Progenitor cell of endocrine pancreas (in vitro differentiated cells): ENCODE measurements at regions not wholly inside any gene's neighbourhood (a gene's known extent, or its start where the extent isn't known, plus 50 kb on each side); places are given as distances from the start of the nearest gene placed in this dataset.

Experiments used
- DNase-seq: peaks from one replicate; pipeline ENCODE4 v3.0.0; 2021; ENCODE audit warnings: low spot score; ENCODE audit not compliant: unreplicated experiment
- H3K27ac Mint-ChIP-seq: 2 replicates; pipeline ENCODE4 v1.8.0; 2021; ENCODE audit warnings: mild to moderate bottlenecking, moderate library complexity, mixed read lengths
- H3K27me3 Mint-ChIP-seq: 2 replicates; pipeline ENCODE4 v1.8.0; 2021; ENCODE audit warnings: mixed read lengths
- H3K36me3 Mint-ChIP-seq: 2 replicates; pipeline ENCODE4 v1.8.0; 2022; ENCODE audit warnings: mixed read lengths; ENCODE audit not compliant: insufficient read depth
- H3K4me1 Mint-ChIP-seq: 2 replicates; pipeline ENCODE4 v1.8.0; 2021; ENCODE audit warnings: low read depth, mixed read lengths
- H3K4me3 Mint-ChIP-seq: 2 replicates; pipeline ENCODE4 v1.8.0; 2021; ENCODE audit warnings: low read depth, mild to moderate bottlenecking, moderate library complexity, mixed read lengths
- H3K9me3 Mint-ChIP-seq: 2 replicates; pipeline ENCODE4 v1.8.0; 2021; ENCODE audit warnings: low read depth, mixed read lengths
- TF ChIP-seq, protein P1 (sequence below): fragments of 200-600 bp; sonication (generic); IDR thresholded peaks from one replicate; pipeline ENCODE4 v1.5.0; 2021; ENCODE audit warnings: antibody characterized with exemption, mild to moderate bottlenecking; ENCODE audit not compliant: unreplicated experiment

DNA sequence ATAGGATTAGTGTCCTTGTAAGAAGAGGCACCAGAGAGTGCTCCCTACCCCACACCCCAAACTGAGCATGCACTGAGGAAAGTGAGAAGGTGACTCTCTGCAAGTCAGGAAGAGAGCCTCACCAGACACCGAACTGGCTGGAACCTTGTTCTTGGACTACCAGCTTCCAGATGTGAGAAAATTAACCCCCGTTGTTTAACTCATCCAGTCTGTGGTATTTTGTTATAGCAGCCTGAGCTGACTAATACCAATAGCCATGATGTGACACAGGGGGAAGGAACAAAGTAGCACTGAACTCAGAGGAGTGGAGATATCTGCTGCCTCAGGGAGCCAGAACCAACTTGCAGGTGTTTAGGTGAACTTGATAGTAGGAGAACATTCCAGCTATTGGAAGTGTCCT lies 415.2 kb upstream of the ZMIZ1 start:
- no peak overlapping the region for H3K27ac Mint-ChIP-seq
- peaks cover 5% of the 10 kb centered on the region for H3K9me3 Mint-ChIP-seq
- DNase-seq = no peak
- no peaks in the 10 kb centered on the region for H3K36me3 Mint-ChIP-seq
- no peak overlapping the region for H3K4me3 Mint-ChIP-seq
- peaks cover 32% of the 10 kb centered on the region for H3K4me1 Mint-ChIP-seq
- H3K27me3 Mint-ChIP-seq = no peaks in the 10 kb centered on the region
- TF ChIP-seq, protein P1, sequence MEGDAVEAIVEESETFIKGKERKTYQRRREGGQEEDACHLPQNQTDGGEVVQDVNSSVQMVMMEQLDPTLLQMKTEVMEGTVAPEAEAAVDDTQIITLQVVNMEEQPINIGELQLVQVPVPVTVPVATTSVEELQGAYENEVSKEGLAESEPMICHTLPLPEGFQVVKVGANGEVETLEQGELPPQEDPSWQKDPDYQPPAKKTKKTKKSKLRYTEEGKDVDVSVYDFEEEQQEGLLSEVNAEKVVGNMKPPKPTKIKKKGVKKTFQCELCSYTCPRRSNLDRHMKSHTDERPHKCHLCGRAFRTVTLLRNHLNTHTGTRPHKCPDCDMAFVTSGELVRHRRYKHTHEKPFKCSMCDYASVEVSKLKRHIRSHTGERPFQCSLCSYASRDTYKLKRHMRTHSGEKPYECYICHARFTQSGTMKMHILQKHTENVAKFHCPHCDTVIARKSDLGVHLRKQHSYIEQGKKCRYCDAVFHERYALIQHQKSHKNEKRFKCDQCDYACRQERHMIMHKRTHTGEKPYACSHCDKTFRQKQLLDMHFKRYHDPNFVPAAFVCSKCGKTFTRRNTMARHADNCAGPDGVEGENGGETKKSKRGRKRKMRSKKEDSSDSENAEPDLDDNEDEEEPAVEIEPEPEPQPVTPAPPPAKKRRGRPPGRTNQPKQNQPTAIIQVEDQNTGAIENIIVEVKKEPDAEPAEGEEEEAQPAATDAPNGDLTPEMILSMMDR = no peak

DNA sequence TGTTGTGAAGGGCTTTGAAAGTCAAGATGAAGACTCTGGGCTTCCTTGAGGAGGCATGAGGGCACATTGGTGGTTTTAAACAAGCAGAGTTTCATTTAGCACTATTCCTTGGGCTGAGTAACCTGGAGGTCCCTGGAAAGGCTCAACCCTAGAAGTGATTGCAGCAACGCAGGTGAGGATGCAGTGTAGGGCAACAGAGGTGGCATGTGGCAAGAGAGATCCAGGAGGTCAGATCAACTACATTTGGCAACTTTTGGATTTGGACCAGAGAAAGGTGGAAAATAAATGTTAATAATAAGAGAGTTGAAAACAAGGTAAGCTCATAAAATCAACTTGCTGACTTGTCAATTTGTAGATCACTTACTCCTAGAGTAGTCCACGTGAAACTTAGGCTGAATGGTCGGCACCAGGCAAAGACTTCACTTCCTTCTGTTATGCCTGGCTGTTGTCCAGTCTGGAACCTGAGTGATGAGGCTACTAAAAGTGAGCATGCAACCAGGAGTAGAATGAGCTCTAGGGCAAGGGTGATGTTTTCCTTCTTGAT lies 414.6 kb upstream of the ZMIZ1 start:
- Mint-ChIP-seq H3K27ac (no peak overlapping the region), H3K4me3 (no peak overlapping the region), H3K36me3 (no peaks in the 10 kb centered on the region), H3K27me3 (no peaks in the 10 kb centered on the region), H3K4me1 (peaks cover 34% of the 10 kb centered on the region), H3K9me3 (peaks cover 5% of the 10 kb centered on the region)
- no peak for DNase-seq
- TF ChIP-seq, protein P1 = no peak

DNA sequence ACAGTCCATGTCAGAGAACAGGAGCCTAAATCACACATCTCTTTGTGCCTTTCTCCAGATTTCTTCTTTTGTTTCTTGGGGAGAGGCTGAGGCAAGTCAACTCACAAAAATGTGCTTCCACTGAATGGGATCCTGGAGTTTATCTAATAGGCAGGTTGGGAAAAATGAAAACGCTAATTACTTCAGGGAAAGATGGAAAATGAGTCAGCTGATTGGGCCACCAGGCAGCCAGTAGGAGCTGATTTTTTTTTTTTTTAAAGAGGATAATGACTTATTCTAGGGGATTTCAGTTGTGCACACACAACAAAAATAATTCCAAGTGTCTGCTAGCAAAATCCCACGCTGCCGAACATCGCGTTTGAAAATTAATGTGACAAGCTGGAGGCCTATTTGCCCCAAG lies 412.8 kb upstream of the ZMIZ1 start:
- Mint-ChIP-seq H3K27ac (no peak overlapping the region), H3K36me3 (no peaks in the 10 kb centered on the region), H3K4me3 (no peak overlapping the region), H3K9me3 (peaks cover 5% of the 10 kb centered on the region), H3K27me3 (no peaks in the 10 kb centered on the region), H3K4me1 (peaks cover 27% of the 10 kb centered on the region)
- DNase-seq = no peak
- TF ChIP-seq, protein P1 = no peak

DNA sequence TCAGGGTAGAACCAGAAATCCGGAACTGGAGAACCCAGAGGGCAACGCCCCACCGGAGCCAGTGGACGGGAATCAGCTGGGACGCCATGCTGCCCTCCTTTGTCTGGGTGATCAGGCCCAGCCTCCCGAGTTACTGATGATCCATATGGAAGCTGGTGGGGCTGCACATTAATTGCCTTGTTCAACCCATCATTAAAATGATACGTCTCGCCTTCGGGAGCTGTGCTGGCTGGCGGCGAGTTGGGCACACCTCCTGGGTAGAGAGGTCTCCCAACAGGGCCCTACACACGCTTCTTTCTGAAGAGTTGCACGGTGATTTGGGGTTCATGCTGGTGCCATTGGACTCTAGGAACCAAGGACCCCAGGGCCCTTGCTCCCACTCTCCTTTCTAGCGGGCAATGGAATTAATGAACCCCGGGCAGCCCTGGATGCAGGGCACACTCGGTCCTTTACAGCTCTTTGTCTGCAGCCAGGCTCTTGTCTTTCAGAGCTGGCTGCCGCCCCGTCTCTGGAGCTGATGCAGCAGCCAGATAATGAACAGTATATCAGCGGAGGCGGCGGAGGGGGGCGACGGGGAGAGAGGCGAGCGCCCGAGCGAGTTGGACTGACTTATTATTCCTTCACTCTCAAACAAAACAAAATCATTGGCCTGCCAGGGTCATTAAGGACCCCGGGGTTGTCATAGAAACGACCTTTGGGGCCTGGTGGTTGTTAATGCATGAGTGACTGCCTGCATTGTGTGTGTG lies 412.2 kb upstream of the ZMIZ1 start:
- peak; percentile 67 for DNase-seq

DNA sequence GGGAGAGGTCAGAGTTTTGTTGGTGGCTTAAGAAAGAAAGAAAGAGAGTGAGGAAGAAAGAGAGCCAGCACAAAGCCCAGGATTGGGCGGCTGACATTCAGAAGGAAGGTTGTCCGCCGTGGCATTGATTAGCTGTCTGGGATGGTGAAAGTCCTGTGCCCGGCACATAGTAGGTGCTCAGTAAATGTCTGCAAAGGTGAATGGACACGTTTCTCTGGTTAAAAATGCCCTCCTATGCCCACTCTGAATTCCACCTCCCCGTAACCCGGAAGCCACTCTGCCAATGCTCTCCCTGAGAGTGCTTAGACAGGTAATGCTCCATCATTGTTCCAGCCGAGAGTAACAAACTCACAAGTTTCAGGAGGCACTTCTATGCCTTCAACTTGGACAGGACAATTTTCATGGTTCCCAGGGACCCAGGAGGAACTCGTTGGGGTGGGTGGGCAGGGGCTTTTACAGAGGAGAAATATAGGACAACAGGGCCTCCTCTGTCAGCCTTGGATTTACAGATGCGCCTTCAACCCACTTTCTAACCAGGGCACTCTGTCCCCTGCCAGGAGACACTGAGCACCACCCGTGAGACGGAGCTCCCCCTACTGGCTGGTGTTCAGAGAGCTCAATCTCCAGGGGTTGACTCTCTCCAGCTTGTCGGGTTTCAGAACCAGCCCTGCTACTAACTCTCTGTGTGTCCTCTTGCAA lies 411.5 kb upstream of the ZMIZ1 start:
- H3K9me3 Mint-ChIP-seq = no peaks in the 10 kb centered on the region
- H3K36me3 Mint-ChIP-seq = no peaks in the 10 kb centered on the region
- H3K27ac Mint-ChIP-seq = peak overlapping the region; percentile 60
- TF ChIP-seq, protein P1 = peak; percentile 72
- no peaks in the 10 kb centered on the region for H3K27me3 Mint-ChIP-seq
- DNase-seq = peak; percentile 52
- H3K4me3 Mint-ChIP-seq = no peak overlapping the region
- H3K4me1 Mint-ChIP-seq = peaks cover 22% of the 10 kb centered on the region

More for the DNA sequence above, 412.2 kb upstream of the ZMIZ1 start:
- Mint-ChIP-seq H3K27me3 (no peaks in the 10 kb centered on the region), H3K27ac (no peak overlapping the region), H3K9me3 (peaks cover 1% of the 10 kb centered on the region), H3K4me3 (no peak overlapping the region), H3K36me3 (no peaks in the 10 kb centered on the region), H3K4me1 (peaks cover 22% of the 10 kb centered on the region)
- TF ChIP-seq, protein P1 = no peak
